Endothelial cell of hepatic sinusoid (primary cell): ENCODE measurements at regions not wholly inside any gene's neighbourhood (a gene's known extent, or its start where the extent isn't known, plus 50 kb on each side); places are given as distances from the start of the nearest gene placed in this dataset.
"Not testable (repeated sequence)": the region's sequence is repeated elsewhere in the genome, so short reads cannot be mapped to it uniquely, and the experiment has no call there.

Experiments
- in situ Hi-C: cut with HindIII; loops from 2 replicates; pipeline ENCODE4 v1.10.0; 2017; ENCODE audit warnings: low sequenced_read_pairs

DNA sequence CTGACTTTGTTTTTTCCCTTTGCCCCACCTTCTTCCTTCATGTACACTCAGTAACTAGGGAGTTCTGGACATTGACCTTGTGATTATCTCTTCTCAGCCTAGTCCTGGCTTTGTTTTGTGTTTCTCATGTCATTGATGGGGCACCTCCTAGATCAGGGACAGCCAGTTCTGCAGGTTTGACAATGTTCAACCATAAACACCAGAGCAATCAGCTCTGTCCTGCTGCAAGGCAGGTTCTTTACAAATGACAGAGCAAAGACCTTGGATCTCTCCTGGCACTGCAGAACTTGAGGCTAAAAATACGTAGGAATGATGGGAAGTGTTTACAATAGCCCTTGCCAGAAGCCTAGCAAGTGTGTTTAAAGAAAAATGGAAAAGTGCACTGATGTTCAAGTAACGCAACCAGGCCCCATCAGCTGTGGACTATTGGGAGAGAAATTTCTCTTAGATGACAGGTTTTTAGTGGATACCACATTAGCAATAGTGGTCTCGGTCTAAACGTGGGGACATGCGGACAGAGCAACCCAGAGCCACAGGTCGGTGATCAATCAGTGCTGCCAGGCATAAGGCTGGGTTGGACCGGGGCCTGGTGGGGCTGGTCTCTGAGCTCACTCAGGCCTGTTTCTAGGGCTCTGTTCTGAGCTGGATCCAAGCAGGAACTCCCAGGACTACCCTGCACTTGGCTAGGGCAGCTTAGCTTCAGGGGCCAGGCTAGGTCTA is 76.8 kb downstream of the SOWAHC start:
- in situ Hi-C loops, result no loop called here

DNA sequence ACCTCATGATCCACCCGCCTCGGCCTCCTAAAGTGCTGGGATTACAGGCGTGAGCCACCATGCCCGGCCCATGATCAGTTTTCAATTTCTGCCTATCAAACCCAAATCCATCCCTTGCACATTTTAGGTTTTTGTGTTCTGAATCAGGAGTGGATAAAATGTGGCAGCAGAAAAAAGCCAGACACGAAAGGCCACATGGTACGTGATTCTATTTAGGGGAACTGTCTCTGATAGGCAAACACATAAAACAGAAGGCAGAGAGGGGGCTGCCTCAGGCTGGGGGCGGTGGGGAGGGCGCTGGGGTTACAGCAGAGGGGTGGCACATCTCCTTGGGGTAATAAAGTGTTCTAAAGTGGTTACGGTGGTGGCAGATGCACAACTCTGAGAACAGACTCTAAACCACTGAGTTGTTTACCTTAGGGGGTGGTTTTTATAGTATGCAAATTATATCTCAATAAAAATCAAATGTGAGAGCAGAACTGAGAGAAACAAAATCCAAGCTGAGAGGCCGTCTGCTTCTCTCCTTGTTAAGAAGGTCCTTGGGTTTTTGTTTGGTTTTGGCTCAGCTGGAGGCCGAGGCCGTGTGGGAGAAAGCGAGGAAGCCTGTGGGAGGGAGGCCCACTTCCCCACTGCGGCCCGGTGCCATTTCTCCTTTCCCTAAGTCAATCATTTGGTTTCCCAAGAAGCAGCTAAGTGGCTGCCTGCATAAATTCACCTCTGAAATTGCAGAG is 78.0 kb downstream of the SOWAHC start:
- in situ Hi-C loops, result no loop called here

DNA sequence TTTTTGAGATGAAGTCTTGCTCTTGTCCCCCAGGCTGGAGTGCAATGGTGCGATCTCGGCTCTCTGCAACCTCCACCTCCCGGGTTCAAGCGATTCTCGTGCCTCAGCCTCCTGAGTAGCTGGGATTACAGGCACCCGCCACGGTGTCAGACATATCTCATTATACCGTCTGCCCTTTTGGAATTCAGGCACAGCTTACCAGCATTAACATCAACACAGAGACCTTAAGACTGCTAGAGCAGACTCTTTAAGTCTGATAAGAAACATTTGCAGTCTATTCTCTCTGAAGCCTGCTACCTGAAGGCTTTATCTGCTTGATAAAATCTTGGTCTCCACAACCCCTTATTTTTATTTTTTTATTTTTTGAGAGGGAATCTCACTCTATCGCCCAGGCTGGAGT is 78.7 kb downstream of the SOWAHC start:
- in situ Hi-C loops, result not testable (repeated sequence)

DNA sequence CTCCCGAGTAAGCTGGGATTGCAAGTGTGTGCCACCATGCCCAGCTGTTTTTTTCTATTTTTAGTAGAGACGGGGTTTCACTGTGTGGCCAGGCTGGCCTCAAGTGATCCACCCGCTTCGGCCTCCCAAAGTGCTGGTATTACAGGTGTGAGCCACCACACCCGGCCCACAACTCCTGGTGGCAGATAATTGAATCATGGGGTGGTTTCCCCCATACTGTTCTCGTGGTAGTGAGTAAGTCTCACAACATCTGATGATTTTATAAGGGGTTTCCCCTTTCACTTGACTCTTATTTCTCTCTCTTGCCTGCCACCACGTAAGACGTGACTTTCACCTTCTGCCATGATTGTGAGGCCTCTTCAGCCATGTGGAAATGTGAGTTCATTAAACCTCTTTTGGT is 79.1 kb downstream of the SOWAHC start:
- in situ Hi-C loops, result not testable (repeated sequence)

DNA sequence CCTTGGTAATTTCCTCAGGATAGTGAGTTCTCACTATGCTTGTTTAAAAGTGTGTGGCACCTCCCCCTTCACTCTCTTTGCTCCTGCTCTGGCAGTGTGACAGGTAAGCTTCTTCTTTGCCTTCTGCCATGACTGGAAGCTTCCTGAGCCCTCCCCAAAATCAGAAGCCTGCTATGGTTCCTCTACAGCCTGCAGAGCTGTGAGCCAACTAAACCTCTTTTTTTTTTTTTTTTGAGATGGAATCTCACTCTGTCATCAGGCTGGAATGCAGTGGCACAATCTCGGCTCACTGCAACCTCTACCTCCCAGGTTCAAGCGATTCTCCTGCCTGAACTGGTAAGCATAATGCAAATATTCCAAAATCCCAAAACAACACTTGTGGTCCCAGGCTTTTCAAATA is 80.0 kb downstream of the SOWAHC start:
- in situ Hi-C loops, result no loop called here

DNA sequence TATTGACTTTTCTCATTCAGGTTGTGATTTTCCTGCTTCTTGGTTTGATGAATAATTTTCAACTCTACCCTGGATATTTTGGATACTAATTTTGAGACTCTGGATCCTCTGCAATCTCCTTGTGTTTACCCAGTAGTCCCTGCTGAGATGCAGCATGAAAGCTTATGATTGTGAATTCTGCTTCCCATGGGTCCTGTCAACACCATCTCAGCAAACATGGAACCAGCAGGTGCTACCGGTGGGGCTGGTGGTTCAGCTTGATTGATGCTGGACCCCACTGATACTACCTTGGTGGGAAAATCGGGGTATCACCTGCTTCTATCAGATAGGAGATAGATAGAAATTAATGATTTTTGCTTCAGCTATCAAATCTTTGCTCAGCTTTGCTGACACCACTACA is 81.1 kb downstream of the SOWAHC start:
- in situ Hi-C loops, result loop anchor here (5.0 kb wide), 2 partner anchors 113 to 138 kb away; no protein-coding TSS in a partner anchor

DNA sequence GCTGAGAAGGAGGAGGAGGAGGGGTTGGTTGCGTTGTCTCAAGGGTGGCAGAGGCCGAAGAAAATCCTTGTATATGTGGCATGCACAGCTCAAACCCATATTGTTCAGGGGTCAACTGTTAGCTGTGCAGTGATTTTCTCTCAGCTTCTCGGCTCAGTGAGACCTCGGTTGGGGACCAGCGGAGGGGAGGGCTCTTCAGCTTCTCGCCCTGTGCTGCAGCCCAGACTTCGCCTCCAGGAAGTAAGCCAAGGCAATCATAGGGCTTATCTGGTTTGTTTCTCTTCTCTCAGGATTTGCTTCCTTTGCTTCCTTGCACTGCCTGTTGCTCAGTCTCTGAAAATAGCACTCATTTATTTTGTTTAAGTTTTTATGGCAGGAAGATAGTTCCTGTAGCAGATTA is 85.5 kb downstream of the SOWAHC start:
- in situ Hi-C loops, result loop anchor here (5.0 kb wide), 2 partner anchors 117 to 142 kb away; no protein-coding TSS in a partner anchor

DNA sequence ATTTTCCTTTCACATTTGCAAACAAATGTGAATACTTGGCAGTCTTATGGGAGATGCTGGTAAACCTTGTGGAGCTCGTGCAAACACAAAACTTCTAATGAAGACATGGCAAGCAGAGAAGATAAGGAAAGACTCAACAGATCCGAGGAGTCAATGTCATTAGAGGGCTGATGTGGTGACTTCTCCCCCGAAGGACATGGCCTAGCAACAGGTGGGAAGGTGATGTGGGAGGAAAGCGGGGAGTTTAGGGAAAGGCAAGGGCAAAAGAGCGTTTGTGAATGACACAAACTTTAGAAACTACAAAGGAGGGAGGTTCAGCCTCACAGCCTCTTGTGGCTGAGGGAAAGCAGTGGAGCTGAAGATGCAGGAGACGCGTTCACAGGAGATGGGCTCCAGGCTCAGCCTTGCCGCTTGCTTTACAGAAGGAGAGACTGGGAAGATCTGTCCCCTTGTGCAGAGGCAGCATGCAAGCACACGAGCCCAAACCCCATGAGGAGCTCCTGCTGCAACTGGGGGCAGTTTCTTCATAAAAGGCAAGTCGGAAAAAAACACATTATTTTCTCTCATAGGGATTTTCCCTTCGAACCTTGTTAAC is 86.6 kb downstream of the SOWAHC start:
- in situ Hi-C loops, result no loop called here

DNA sequence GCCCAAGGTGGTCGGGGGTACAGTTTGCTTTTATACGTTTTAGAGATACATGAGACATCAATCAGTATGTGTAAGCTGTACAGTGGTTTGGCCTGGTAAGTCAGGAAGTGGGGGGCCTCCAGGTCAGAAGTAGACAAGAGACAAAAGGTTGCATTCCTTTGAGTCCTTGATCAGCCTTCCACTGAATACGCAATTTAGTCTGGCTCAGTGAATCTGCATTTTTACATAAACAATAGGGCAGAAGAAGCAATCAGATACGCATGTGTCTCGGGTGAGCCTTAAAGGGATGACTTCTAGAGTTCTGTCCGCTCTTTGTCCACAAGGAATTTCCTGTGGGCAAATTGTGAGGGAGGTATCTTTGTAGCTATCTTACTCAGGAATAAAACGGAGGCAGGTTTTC is 87.2 kb downstream of the SOWAHC start:
- in situ Hi-C loops, result no loop called here

DNA sequence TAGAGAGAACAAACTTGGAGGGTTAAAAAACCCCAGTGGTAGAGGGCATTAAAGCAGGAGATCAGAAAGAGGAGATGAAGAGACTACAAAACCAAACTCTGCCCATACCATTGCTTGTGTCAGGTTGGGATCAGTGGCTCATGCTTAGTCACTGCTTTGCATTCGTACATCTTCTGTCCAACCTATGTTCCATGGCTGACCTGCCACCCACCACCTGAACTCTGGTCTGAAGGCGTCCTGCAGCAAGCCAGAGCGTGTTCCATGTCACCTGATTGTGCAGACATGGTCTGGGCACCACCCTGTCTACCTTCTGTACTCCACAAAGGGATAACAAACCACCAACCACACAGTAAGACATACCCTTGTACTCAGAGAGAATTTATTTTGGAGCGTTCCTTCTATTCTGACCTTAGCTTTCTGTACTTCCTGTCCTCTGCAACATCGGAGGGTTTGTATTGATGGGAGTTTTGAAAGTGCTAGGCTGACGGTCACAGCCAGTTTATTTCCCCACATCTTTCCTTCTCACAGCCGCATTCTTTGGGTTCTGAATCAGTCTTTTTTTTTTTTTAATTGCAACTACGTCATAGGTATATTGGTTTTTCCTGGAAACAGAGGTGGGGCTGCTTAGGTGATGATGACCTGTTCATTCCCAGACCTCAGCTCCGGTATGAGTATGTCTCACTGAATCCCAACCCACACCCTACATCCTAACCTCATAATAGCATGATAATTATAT is 88.3 kb downstream of the SOWAHC start:
- in situ Hi-C loops, result no loop called here

DNA sequence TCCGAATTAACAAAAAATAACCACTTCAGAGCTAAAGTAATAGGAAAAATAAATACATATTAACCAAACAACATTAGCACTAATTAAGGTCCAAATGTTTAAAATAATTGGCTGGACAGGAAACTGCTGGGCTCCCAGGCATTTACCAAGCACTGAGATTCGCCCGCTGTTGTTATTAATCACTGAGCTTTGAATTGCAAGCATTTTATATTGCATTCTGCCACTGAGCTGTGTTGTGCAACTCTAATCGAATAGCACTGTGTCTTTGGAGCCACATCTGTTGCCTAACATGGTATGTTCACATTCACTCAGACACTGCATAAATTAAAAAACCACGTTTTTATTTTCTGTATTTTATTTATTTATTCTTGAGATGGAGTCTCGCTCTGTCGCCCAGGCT is 88.9 kb downstream of the SOWAHC start:
- in situ Hi-C loops, result no loop called here

DNA sequence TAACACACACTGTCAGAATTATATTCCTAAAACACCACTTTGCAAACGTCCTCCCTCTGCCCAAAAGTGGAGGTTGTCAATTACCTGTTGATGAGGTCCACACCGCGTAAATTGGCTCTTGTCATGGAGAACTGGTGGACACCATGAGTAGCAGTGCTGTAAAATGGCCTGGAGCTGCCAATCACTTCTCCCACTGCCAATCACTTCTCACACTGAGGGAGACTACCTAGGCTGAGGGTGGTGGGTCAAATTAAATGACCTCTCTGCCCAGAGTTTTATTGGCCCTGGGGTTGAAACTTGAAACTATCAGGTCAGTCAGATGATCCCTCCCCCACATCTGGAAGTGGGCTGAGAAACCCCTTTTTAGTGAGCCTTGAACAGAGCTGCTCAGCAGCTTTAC is 89.6 kb downstream of the SOWAHC start:
- in situ Hi-C loops, result no loop called here

DNA sequence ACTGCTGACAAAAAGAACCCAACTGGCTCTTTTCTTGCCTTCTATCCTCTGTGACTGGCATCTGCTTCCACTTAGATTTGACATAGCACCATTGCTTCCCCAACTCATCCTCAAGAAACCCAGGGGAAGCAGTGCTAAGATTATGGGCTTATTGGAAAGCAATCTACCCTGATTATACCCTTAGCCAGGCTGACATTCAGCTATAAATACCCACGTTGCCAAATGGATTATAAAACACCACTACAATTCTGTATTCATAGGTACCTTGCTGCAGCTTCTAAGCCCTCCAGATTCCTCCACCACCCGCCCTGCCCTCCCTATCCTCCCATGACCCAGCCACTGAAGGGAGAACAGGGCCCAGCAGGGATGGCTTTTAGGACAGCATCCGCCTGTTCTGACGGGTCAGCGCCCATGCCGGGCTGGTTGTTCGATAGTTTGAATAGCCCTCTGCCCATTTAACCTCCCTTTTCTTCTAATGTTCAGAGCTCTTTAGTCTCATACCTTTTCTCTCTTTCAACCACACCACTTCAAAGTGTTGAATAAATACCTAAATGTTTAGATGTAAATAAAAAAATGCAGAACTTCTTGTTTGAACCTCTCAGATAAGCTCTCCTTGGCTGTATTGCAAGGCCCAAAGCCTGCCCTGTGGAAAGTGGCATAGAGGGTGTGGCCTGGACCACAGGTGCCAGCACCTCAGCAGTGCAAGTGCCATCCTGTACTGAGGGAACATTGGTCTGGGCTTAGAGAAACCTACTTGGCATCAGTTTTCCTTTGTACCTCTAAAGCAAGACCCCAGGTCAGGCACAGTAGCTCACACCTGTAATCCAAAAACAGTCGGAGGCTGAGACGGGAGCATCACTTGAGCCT is 86.6 kb upstream of the RGPD5 start:
- in situ Hi-C loops, result loop anchor here (5.0 kb wide), 1 partner anchor 60 kb away; no protein-coding TSS in a partner anchor

DNA sequence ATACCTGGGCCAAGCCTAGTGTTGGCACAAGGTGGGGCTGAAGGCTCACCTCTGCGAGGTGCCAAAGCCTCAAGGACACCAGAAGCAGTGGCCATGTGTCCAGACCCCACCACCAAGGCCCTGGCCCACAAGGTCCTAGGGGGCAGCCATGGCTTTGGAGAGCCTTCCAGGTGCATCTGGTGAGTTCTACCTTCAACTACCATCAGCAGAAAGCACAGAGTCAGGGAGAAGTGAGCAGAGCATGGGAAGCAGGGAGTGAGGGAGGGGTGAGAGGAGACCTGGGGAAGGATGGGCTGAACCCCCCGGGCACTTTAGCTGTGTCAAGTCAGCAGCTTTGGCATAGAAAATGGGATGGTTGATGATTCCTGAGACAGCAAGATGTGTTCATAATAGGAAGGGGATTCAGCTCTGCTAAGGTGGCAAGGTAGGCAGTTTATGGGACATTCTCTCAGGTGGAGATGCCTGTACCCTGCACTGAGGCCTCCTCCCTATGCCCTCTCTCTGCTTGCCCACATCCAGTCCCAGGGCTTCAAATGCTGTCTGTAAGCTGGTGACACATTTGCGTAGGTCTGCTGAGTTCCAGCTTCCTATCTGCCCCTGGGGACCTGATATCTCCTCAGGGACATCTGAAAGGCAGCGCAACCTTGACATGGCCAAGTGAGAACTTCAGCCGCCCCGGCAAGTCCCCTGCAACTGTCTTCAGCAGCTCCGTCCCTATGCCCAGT is 83.4 kb upstream of the RGPD5 start:
- in situ Hi-C loops, result no loop called here

DNA sequence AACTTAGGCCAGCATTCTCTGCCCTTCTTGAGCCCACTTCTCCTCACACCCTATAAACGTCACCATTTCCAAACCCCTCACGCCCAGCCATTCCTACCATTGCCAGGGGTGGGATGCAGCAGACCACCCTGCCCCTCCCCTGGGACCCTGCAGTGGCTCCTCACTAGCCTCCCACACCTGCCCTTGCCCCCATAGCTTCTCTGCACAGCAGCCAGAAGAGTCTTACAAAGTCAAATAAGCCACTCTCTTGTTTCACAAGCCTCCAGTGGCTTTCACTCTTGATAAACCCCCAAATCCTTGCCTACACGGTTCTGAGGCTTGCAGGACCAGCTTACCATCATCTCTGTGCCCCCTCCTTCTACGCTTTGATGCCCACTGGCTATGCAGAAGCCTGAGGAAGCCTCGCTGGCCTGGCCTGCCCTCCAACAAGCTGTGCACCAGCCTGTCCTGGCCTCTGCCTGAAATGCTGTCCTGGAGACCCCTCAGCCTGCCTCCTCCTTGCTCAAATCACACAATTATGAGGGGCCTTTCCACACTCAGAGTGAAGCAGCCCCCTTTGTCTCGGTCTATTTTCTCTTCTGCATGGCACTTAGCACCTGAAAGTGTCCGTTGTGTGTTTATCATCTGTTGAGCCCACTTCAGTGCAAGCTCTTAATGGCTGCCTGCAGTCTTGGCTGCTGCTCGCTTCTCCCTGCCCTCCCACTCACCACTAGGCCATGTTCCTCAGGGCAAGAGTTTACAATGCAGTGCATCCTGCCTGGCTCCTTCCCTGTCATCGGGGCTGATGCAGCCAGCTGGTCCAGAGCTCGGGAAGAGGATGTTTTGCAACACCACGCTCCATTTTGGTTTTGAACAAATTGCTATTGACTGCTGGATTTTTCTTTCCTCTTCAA is 82.6 kb upstream of the RGPD5 start:
- in situ Hi-C loops, result no loop called here

DNA sequence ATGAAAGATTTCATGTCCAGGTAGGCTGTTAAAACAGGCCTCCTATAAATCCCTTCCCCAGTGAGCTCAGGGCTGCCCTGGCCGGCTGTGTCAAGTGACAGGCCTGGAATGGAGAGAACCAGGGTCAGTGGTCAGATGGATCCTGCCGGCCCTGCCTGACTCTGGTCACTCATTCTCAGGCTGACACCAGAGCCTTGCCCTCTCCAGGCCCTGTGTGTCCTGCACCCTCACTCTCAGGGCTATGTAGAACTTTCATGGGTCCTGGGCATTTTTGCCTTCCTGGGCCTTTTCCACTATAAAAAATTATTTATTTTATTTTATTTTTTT is 82.0 kb upstream of the RGPD5 start:
- in situ Hi-C loops, result no loop called here

DNA sequence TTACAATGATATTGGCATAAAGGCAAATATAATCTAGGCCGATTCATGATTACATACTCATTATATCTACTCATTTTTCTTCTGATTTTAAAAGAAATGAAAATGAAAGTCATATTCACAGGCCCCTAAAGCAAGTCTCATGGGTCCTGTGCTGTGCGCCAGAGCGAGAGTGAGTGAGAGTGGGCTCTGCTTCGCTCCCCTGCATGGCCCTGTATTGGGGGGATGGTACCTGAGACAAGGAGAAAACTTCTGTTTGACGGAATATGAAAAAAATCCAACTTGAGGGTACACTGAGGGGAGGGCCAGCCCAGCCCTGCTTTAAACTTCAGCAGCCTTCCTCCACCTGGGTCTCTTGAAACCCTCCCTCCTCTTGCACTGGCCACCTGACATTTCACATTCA is 81.4 kb upstream of the RGPD5 start:
- in situ Hi-C loops, result no loop called here

DNA sequence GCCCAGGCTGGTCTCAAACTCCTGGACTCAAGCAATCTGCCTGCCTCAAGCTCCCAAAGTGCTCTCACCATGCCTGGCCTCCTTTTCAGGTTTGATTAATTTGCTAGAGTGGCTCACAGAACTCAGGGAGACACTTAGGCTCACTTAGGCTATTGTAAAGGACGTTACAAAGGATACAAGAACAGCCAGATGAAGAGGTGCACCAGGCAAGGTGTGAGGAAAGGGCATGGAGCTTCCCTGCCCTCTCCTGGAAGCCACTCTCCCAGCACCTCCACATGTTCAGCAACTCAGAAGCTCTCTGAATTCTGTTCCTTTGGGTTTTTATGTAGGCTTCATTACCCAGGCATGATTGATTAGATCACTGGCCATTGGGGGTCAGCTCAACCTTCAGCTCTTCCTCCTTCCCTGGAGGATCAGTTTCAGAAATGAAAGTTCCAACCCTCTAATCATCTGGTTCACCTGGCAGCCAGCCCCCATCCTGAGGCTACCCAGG is 78.7 kb upstream of the RGPD5 start:
- in situ Hi-C loops, result no loop called here

DNA sequence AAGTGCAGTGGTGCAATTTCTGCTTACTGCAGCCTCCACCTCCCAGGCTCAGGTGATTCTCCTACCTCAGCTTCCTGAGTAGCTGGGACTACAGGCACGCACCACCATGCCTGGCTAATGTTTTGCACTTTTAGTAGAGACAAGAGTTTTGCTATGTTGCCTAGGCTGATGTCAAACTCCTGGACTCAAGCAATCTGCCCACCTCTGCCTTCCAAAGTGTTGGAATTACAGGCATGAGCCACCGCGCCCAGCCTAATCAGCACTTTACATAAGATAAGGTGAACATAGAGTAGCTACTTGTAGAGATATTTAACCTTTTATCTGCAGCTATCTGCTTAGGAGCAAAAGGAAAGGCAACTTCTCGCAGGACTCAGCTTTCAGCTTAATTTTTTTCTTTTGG is 77.5 kb upstream of the RGPD5 start:
- in situ Hi-C loops, result not testable (repeated sequence)
